WTC11 (cell line): ENCODE measurements at regions not wholly inside any gene's neighbourhood (a gene's known extent, or its start where the extent isn't known, plus 50 kb on each side); places are given as distances from the start of the nearest gene placed in this dataset.

Source experiments
- ATAC-seq: fragments of 200-7000 bp; cut with Tn5 transposase; 2 replicates; pipeline ENCODE4 v1.10.0; 2021; ENCODE audit warnings: mild to moderate bottlenecking, moderate library complexity
- CTCF ChIA-PET: fragments of 300-600 bp; sonication (Branson Sonifier 250); formaldehyde crosslinking; loops from one replicate; lab custom pipeline; 2021; ENCODE audit warnings: antibody characterized with exemption; lab: Charles Lee
- POLR2A ChIA-PET: fragments of 350-600 bp; sonication (Branson Sonifier 250); formaldehyde crosslinking; loops from one replicate; lab custom pipeline; 2021; ENCODE audit warnings: antibody characterized with exemption; lab: Charles Lee
- DNase-seq: peaks from one replicate; pipeline ENCODE4 v3.0.0; 2021; ENCODE audit warnings: low spot score
- H3K27ac Mint-ChIP-seq: 2 replicates; pipeline ENCODE4 v1.8.0; 2021; ENCODE audit warnings: mixed read lengths
- H3K27me3 Mint-ChIP-seq: 2 replicates; pipeline ENCODE4 v1.8.0; 2021; ENCODE audit warnings: low read depth, mild to moderate bottlenecking, moderate library complexity, mixed read lengths
- H3K36me3 Mint-ChIP-seq: 2 replicates; pipeline ENCODE4 v1.8.0; 2021; ENCODE audit warnings: mixed read lengths
- H3K4me1 Mint-ChIP-seq: 2 replicates; pipeline ENCODE4 v1.8.0; 2022; ENCODE audit warnings: mixed read lengths
- H3K4me3 Mint-ChIP-seq: 2 replicates; pipeline ENCODE4 v1.8.0; 2021; ENCODE audit warnings: mild to moderate bottlenecking, moderate library complexity, mixed read lengths
- H3K9me3 Mint-ChIP-seq: 2 replicates; pipeline ENCODE4 v1.8.0; 2021; ENCODE audit warnings: mixed read lengths
- ATF1 ChIP-seq: sonication (generic); formaldehyde crosslinking; IDR thresholded peaks from 2 replicates; pipeline ENCODE4 v1.8.1; 2023; ENCODE audit warnings: mild to moderate bottlenecking, moderate library complexity, missing genetic modification reagents
- JAZF1 ChIP-seq: fragments of 250-450 bp; sonication (Bioruptor Pico); IDR thresholded peaks from 2 replicates; pipeline ENCODE4 v1.9.0; 2021; ENCODE audit warnings: moderate library complexity, mild to moderate bottlenecking, inconsistent platforms
- NFATC4 ChIP-seq: fragments of 250-450 bp; sonication (Bioruptor Pico); IDR thresholded peaks from 2 replicates; pipeline ENCODE4 v1.9.0; 2021; ENCODE audit warnings: mild to moderate bottlenecking
- NFE2L1 ChIP-seq: sonication (generic); formaldehyde crosslinking; IDR thresholded peaks from 2 replicates; pipeline ENCODE4 v1.8.1; 2023; ENCODE audit warnings: missing genetic modification reagents
- NR3C1 ChIP-seq: sonication (generic); formaldehyde crosslinking; conservative IDR thresholded peaks from 2 replicates; pipeline ENCODE4 v1.8.1; 2023; ENCODE audit warnings: low read depth, mild to moderate bottlenecking, missing genetic modification reagents
- OVOL2 ChIP-seq: fragments of 250-450 bp; sonication (Bioruptor Pico); IDR thresholded peaks from 2 replicates; pipeline ENCODE4 v1.9.0; 2021; ENCODE audit warnings: mild to moderate bottlenecking, borderline replicate concordance
- PRRX2 ChIP-seq: fragments of 250-450 bp; sonication (Bioruptor Pico); IDR thresholded peaks from 2 replicates; pipeline ENCODE4 v1.8.0; 2021; ENCODE audit warnings: mild to moderate bottlenecking
- TP53 ChIP-seq: sonication (generic); formaldehyde crosslinking; IDR thresholded peaks from 2 replicates; pipeline ENCODE4 v1.8.1; 2023; ENCODE audit warnings: mild to moderate bottlenecking, missing genetic modification reagents
- ZNF138 ChIP-seq: sonication (generic); formaldehyde crosslinking; conservative IDR thresholded peaks from 2 replicates; pipeline ENCODE4 v1.8.1; 2022; ENCODE audit warnings: mild to moderate bottlenecking, moderate library complexity, missing genetic modification reagents
- TF ChIP-seq, protein P1 (sequence below): sonication (generic); formaldehyde crosslinking; conservative IDR thresholded peaks from 2 replicates; pipeline ENCODE4 v1.8.1; 2023; ENCODE audit warnings: mild to moderate bottlenecking, low read depth, missing genetic modification reagents, moderate library complexity
- TF ChIP-seq, protein P2 (sequence below): fragments of 250-450 bp; sonication (Bioruptor Pico); IDR thresholded peaks from 2 replicates; pipeline ENCODE4 v1.9.0; 2021; ENCODE audit warnings: mild to moderate bottlenecking
- TF ChIP-seq, protein P3 (sequence below): sonication (generic); formaldehyde crosslinking; IDR thresholded peaks from 2 replicates; pipeline ENCODE4 v1.8.1; 2023; ENCODE audit warnings: mild to moderate bottlenecking, missing genetic modification reagents, moderate library complexity
- TF ChIP-seq, protein P4 (sequence below): sonication (generic); formaldehyde crosslinking; IDR thresholded peaks from 2 replicates; pipeline ENCODE4 v1.8.1; 2023; ENCODE audit warnings: mild to moderate bottlenecking, moderate library complexity, missing genetic modification reagents
- TF ChIP-seq, protein P5 (sequence below): sonication (generic); formaldehyde crosslinking; IDR thresholded peaks from 2 replicates; pipeline ENCODE4 v1.8.0; 2022; ENCODE audit warnings: mild to moderate bottlenecking, missing genetic modification reagents
- TF ChIP-seq, protein P6 (sequence below): sonication (generic); formaldehyde crosslinking; IDR thresholded peaks from 2 replicates; pipeline ENCODE4 v1.8.0; 2023; ENCODE audit warnings: missing genetic modification reagents
- TF ChIP-seq, protein P7 (sequence below): sonication (generic); formaldehyde crosslinking; IDR thresholded peaks from 2 replicates; pipeline ENCODE4 v1.8.0; 2023; ENCODE audit warnings: mild to moderate bottlenecking, missing genetic modification reagents
- TF ChIP-seq, protein P8 (sequence below): sonication (generic); formaldehyde crosslinking; IDR thresholded peaks from 2 replicates; pipeline ENCODE4 v1.8.0; 2023; ENCODE audit warnings: missing genetic modification reagents, mild to moderate bottlenecking, borderline replicate concordance
- TF ChIP-seq, protein P9 (sequence below): sonication (generic); formaldehyde crosslinking; conservative IDR thresholded peaks from 2 replicates; pipeline ENCODE4 v1.8.1; 2022; ENCODE audit warnings: mild to moderate bottlenecking, missing genetic modification reagents

DNA sequence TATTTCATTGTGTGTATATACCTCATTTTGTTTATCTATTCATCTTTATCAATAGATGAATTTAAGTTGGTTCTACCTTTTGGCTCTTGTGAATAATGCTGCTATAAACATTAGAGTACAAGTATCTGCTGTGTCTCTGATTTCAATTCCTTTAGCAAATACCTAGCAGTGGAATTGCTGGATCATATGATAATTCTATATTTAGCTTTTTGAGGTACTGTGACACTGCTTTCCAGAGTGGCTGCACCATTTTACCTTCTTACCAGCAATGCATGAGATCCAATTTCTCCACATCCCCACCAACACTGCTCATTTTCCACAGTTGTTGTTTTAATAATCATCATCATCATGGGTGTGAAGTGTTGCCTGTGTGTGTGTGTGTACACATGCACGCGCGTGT lies 182.3 kb downstream of the MBOAT1 start (continued):
- TF ChIP-seq, protein P1, sequence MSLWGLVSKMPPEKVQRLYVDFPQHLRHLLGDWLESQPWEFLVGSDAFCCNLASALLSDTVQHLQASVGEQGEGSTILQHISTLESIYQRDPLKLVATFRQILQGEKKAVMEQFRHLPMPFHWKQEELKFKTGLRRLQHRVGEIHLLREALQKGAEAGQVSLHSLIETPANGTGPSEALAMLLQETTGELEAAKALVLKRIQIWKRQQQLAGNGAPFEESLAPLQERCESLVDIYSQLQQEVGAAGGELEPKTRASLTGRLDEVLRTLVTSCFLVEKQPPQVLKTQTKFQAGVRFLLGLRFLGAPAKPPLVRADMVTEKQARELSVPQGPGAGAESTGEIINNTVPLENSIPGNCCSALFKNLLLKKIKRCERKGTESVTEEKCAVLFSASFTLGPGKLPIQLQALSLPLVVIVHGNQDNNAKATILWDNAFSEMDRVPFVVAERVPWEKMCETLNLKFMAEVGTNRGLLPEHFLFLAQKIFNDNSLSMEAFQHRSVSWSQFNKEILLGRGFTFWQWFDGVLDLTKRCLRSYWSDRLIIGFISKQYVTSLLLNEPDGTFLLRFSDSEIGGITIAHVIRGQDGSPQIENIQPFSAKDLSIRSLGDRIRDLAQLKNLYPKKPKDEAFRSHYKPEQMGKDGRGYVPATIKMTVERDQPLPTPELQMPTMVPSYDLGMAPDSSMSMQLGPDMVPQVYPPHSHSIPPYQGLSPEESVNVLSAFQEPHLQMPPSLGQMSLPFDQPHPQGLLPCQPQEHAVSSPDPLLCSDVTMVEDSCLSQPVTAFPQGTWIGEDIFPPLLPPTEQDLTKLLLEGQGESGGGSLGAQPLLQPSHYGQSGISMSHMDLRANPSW (CRISPR knock-in tag) = no peak
- TF ChIP-seq TP53 (CRISPR knock-in tag) (no peak), ATF1 (CRISPR knock-in tag) (no peak), NR3C1 (no peak), JAZF1 (CRISPR knock-in tag) (no peak), PRRX2 (CRISPR knock-in tag) (no peak), NFATC4 (no peak)
- TF ChIP-seq, protein P2, sequence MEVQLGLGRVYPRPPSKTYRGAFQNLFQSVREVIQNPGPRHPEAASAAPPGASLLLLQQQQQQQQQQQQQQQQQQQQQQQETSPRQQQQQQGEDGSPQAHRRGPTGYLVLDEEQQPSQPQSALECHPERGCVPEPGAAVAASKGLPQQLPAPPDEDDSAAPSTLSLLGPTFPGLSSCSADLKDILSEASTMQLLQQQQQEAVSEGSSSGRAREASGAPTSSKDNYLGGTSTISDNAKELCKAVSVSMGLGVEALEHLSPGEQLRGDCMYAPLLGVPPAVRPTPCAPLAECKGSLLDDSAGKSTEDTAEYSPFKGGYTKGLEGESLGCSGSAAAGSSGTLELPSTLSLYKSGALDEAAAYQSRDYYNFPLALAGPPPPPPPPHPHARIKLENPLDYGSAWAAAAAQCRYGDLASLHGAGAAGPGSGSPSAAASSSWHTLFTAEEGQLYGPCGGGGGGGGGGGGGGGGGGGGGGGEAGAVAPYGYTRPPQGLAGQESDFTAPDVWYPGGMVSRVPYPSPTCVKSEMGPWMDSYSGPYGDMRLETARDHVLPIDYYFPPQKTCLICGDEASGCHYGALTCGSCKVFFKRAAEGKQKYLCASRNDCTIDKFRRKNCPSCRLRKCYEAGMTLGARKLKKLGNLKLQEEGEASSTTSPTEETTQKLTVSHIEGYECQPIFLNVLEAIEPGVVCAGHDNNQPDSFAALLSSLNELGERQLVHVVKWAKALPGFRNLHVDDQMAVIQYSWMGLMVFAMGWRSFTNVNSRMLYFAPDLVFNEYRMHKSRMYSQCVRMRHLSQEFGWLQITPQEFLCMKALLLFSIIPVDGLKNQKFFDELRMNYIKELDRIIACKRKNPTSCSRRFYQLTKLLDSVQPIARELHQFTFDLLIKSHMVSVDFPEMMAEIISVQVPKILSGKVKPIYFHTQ (CRISPR knock-in tag) = no peak
- TF ChIP-seq, protein P3, sequence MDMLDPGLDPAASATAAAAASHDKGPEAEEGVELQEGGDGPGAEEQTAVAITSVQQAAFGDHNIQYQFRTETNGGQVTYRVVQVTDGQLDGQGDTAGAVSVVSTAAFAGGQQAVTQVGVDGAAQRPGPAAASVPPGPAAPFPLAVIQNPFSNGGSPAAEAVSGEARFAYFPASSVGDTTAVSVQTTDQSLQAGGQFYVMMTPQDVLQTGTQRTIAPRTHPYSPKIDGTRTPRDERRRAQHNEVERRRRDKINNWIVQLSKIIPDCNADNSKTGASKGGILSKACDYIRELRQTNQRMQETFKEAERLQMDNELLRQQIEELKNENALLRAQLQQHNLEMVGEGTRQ (CRISPR knock-in tag) = no peak
- TF ChIP-seq, protein P4, sequence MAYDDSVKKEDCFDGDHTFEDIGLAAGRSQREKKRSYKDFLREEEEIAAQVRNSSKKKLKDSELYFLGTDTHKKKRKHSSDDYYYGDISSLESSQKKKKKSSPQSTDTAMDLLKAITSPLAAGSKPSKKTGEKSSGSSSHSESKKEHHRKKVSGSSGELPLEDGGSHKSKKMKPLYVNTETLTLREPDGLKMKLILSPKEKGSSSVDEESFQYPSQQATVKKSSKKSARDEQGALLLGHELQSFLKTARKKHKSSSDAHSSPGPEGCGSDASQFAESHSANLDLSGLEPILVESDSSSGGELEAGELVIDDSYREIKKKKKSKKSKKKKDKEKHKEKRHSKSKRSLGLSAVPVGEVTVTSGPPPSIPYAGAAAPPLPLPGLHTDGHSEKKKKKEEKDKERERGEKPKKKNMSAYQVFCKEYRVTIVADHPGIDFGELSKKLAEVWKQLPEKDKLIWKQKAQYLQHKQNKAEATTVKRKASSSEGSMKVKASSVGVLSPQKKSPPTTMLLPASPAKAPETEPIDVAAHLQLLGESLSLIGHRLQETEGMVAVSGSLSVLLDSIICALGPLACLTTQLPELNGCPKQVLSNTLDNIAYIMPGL (CRISPR knock-in tag) = no peak
- TF ChIP-seq, protein P5, sequence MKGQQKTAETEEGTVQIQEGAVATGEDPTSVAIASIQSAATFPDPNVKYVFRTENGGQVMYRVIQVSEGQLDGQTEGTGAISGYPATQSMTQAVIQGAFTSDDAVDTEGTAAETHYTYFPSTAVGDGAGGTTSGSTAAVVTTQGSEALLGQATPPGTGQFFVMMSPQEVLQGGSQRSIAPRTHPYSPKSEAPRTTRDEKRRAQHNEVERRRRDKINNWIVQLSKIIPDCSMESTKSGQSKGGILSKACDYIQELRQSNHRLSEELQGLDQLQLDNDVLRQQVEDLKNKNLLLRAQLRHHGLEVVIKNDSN = no peak

DNA sequence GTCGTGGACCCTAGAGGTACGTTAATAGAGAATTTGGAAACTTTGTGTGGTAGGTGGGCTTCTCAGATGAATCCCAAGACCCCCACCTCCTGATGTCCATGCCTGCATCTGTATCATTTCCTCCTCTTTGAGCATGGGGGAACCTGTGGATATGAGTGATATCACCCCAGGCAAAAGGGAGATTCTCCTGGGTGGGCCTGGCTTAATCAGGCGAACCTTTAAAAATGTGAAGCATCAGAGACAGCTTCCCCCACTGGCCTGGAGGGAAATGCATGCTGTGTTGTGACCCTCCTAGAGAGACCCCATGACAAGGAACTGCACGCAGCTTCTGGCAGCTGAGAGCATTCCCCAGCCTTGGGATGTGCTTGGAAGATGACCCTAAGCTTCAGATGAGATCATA lies 180.9 kb downstream of the MBOAT1 start:
- Mint-ChIP-seq H3K9me3 (peaks cover 7% of the 10 kb centered on the region), H3K27ac (no peak overlapping the region), H3K4me1 (peaks cover 29% of the 10 kb centered on the region), H3K36me3 (peaks cover 4% of the 10 kb centered on the region; the same call in 1 of the 2 replicates), H3K27me3 (no peaks in the 10 kb centered on the region; the same call in 1 of the 2 replicates), H3K4me3 (no peak overlapping the region)
- ChIA-PET CTCF (no interaction called here), POLR2A (no interaction called here)
- DNase-seq (no peak), ATAC-seq (no peak)
- TF ChIP-seq, protein P6, sequence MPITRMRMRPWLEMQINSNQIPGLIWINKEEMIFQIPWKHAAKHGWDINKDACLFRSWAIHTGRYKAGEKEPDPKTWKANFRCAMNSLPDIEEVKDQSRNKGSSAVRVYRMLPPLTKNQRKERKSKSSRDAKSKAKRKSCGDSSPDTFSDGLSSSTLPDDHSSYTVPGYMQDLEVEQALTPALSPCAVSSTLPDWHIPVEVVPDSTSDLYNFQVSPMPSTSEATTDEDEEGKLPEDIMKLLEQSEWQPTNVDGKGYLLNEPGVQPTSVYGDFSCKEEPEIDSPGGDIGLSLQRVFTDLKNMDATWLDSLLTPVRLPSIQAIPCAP = no peak
- TF ChIP-seq NFE2L1 (CRISPR knock-in tag) (no peak), ZNF138 (CRISPR knock-in tag) (no peak), OVOL2 (CRISPR knock-in tag) (no peak)
- TF ChIP-seq, protein P7, sequence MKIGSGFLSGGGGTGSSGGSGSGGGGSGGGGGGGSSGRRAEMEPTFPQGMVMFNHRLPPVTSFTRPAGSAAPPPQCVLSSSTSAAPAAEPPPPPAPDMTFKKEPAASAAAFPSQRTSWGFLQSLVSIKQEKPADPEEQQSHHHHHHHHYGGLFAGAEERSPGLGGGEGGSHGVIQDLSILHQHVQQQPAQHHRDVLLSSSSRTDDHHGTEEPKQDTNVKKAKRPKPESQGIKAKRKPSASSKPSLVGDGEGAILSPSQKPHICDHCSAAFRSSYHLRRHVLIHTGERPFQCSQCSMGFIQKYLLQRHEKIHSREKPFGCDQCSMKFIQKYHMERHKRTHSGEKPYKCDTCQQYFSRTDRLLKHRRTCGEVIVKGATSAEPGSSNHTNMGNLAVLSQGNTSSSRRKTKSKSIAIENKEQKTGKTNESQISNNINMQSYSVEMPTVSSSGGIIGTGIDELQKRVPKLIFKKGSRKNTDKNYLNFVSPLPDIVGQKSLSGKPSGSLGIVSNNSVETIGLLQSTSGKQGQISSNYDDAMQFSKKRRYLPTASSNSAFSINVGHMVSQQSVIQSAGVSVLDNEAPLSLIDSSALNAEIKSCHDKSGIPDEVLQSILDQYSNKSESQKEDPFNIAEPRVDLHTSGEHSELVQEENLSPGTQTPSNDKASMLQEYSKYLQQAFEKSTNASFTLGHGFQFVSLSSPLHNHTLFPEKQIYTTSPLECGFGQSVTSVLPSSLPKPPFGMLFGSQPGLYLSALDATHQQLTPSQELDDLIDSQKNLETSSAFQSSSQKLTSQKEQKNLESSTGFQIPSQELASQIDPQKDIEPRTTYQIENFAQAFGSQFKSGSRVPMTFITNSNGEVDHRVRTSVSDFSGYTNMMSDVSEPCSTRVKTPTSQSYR (CRISPR knock-in tag) = no peak
- TF ChIP-seq, protein P8, sequence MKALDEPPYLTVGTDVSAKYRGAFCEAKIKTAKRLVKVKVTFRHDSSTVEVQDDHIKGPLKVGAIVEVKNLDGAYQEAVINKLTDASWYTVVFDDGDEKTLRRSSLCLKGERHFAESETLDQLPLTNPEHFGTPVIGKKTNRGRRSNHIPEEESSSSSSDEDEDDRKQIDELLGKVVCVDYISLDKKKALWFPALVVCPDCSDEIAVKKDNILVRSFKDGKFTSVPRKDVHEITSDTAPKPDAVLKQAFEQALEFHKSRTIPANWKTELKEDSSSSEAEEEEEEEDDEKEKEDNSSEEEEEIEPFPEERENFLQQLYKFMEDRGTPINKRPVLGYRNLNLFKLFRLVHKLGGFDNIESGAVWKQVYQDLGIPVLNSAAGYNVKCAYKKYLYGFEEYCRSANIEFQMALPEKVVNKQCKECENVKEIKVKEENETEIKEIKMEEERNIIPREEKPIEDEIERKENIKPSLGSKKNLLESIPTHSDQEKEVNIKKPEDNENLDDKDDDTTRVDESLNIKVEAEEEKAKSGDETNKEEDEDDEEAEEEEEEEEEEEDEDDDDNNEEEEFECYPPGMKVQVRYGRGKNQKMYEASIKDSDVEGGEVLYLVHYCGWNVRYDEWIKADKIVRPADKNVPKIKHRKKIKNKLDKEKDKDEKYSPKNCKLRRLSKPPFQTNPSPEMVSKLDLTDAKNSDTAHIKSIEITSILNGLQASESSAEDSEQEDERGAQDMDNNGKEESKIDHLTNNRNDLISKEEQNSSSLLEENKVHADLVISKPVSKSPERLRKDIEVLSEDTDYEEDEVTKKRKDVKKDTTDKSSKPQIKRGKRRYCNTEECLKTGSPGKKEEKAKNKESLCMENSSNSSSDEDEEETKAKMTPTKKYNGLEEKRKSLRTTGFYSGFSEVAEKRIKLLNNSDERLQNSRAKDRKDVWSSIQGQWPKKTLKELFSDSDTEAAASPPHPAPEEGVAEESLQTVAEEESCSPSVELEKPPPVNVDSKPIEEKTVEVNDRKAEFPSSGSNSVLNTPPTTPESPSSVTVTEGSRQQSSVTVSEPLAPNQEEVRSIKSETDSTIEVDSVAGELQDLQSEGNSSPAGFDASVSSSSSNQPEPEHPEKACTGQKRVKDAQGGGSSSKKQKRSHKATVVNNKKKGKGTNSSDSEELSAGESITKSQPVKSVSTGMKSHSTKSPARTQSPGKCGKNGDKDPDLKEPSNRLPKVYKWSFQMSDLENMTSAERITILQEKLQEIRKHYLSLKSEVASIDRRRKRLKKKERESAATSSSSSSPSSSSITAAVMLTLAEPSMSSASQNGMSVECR (CRISPR knock-in tag) = no peak
- TF ChIP-seq, protein P9, sequence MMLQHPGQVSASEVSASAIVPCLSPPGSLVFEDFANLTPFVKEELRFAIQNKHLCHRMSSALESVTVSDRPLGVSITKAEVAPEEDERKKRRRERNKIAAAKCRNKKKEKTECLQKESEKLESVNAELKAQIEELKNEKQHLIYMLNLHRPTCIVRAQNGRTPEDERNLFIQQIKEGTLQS = no peak
